NCI-H748 (cell line): ENCODE measurements at regions not wholly inside any gene's neighbourhood (a gene's known extent, or its start where the extent isn't known, plus 50 kb on each side); places are given as distances from the start of the nearest gene placed in this dataset.
A peak's percentile ranks its signal among the peaks of the same experiment; 100 is the strongest.
"Not testable (repeated sequence)": the region's sequence is repeated elsewhere in the genome, so short reads cannot be mapped to it uniquely, and the experiment has no call there.

Experiments used
- DNase-seq: peaks from one replicate; lab custom pipeline; 2025; ENCODE audit not compliant: unreplicated experiment; lab: John Stamatoyannopoulos, UW

GRCh38 chr16:64365448-64365931 lies 756.4 kb downstream of the CDH11 start:
- no peak for DNase-seq

- DNase-seq: no peak
Observed at GRCh38 chr16:64364894-64365293, 757.0 kb downstream of the CDH11 start.

DNA sequence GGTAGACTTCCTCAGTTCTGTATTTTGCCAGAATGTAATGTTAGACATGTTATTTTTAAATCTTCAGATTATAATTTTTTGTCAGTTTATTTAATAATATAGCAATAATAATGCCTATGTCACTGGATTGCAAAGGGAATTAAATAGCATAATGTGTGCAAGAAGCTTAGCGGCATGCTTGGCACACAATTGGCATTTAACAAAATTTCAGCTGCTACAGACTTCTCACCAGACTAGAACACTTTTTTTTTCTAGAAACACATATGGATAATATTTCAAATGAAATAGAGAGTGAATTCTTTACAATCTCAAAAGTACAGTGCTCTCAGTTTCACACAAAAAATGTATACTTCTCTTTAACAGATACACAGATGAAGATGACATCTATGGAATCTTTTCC lies 757.4 kb downstream of the CDH11 start:
- DNase-seq: no peak

DNA sequence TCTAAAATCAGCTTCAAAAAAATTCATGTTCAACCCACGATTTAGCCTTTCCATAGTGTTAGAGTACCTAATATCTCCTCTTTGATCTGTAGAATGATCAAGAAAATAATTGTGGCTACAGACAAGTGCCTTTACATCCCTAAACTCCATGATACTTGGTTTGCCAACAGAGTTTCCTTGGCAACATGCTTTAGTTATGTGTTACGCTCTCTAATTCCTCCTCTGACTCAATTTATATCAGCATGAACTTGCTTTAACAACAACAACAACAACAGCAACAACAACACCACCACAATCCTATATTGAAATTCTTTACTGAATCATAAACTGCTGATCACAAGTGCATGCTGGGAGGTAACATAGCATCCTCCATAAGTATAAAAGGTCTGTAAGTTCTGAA lies 757.8 kb downstream of the CDH11 start:
- no peak for DNase-seq

DNA sequence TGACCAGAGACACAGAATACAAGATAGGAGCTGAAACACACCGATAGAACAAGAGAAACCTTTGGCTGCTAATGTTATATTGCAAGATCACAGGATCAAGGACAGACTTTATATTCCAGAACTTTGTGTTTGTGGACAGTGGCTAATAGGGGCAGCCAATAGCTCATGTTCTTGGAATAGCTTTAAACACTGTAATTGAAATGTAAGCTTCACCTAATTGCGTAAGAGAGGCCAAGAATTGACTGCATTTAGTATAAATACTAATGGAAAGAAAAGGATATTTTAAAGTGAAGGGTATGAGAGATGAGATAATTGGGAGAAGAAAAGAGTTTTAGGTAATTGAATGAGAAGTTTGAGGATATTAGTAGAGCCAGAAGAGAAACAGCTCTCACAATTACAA lies 758.8 kb downstream of the CDH11 start:
- no peak for DNase-seq

GRCh38 chr16:64362193-64362592 lies 759.7 kb downstream of the CDH11 start:
- DNase-seq: no peak

- DNase-seq: no peak
Observed at GRCh38 chr16:64361753-64362152, 760.1 kb downstream of the CDH11 start.

DNA sequence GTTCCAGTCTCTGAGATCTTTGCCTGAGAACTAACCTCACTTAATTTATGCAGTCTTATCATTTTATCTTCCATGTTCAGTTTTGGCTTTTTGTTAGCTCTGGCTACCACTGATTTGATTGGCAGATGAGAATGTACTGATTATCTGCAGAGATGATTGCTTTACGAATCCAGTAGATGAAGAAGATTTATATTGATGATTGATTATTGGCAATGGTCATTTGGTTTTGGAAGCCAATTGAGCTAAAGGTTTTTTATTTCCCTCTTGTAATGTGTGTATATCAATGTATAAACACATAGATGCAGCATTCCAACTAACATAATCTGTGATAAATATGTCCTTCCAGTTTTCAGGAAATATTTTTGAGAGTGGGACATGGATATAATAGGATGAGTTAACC lies 763.6 kb downstream of the CDH11 start:
- DNase-seq: no peak

DNA sequence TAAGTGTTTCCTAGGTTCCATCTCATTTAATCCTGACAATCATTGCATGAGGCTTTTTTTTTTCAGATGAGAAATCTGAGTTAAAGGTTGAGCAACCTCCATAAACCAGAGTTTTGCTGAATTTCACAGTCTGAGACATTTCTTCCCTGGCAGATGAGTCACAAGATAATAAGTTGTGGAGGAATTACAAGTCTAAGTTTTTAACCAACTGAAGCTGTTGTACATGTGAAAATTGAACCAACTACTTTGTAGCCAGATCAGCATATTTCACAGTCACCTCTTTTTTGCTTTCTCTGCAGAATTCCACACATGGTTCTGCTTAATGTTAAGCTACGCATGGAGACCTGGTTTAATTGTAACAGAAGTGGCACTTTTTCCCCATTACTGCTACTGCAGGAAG lies 765.6 kb downstream of the CDH11 start:
- no peak for DNase-seq

DNA sequence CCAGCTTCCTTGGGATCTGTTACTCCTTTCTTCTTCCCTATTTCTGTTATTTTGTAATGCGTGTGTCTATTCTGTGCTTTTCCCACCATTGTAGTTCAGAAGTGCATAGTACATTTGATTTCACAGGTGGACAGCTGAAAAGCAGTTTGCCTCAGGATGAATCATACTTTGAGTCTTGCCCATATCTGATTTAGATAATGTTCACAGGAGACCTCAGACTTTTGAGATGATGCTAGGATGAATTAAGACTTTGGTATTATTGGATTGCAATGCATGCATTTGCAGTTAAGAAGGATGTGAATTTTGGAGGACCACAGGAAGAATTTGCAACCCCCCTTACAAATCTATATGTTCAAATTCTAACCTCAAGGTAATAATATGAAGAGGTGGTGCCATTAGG lies 769.6 kb downstream of the CDH11 start:
- no peak for DNase-seq

- DNase-seq: no peak
Observed at GRCh38 chr16:64351121-64351520, 770.7 kb downstream of the CDH11 start.

- no peak for DNase-seq
Observed at GRCh38 chr16:64346080-64346479, 775.8 kb downstream of the CDH11 start.

DNA sequence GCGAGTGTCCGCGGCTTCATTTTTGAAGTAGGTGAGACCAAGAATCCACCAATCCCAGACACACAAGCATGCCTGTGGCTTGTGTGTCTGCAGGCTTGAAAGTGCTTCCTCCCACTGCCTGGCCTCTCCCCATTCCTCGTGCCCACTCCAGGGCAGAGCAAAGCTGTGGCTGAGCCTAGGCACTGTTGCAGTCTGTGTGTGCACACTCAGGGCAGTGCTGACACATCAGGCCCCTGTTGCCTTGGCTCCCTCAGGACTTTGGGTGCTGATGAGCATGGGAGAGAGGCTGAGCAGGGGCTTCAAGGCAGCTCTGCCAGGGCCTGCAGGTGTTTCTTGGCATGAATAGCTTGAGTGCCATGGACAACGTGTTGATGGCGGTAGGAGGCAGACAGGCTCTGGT lies 776.7 kb downstream of the CDH11 start:
- no peak for DNase-seq

- not testable (repeated sequence) for DNase-seq
Observed at GRCh38 chr16:64343820-64344443, 777.9 kb downstream of the CDH11 start.

DNA sequence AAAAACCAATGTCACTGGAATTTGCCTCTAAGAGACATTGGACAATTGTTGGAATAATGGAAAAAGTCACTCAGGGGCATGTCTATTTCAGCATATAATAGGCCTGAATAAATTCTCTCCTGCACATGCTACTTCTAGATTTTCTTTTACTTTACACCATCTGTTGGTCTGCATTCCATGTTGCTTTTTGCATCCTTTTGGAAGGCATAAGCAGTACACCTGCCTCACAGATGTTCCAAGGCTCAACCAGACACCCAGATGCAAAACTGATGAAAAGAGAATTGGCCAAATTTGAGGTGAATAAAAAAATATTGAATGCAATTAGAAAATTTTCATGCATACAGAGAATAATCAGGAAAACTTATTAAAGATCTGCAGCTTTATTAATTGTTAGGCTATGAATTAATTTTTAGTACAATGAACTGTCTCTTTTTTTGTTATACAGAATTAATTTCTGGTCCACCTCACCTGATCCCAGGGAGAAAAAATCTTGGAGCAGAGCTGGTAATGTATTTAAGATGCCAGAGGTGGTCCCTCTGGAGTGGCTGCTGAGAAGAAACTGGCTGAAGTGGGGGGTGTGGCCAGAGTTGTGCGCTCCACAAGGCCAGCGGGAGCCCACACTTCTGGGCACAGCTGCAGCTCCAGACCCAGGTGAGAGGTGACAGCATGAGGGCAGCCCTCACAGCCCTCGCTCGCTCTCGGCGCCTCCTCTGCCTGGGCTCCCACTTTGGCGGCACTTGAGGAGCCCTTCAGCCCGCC lies 778.6 kb downstream of the CDH11 start:
- no peak for DNase-seq

- not testable (repeated sequence) for DNase-seq
Observed at GRCh38 chr16:64341336-64341735, 780.5 kb downstream of the CDH11 start.

DNA sequence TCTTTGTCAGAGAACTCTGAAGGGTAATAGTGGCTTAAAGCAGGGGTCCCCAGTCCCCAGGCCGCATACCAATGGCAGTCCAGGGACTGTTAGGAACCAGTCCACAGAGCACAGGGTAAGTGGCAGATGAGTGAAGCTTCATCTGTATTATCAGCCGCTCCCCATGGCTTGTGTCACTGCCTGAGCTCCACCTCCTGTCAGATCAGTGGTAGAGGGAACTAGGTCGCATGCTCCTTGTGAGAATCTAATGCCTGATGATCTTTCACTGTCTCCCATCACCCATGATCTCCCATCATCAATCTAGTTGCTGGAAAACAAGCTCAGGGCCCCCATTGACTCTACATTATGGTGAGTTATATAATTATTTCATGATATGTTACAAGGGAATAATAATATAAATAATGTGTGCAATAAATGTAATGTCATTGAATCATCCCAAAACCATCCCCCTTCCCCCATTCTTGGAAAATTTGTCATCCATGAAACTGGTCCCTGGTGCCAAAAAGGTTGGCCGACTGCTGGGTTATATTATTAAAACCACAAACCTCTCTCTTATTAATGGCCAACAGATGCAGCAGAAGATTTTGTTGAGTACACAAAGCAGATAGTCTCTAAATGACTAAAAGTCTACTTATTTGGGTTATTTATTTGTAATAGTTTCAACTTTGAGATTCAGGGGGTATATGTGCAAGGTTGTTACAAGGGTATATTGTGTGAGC lies 782.7 kb downstream of the CDH11 start:
- no peak for DNase-seq

- DNase-seq: no peak
Observed at GRCh38 chr16:64321881-64322280, 800.0 kb downstream of the CDH11 start.

GRCh38 chr16:64321066-64321465 lies 800.8 kb downstream of the CDH11 start:
- DNase-seq: no peak

- DNase-seq: no peak
Observed at GRCh38 chr16:64317601-64318000, 804.3 kb downstream of the CDH11 start.

- no peak for DNase-seq
Observed at GRCh38 chr16:64313726-64314125, 808.1 kb downstream of the CDH11 start.

DNA sequence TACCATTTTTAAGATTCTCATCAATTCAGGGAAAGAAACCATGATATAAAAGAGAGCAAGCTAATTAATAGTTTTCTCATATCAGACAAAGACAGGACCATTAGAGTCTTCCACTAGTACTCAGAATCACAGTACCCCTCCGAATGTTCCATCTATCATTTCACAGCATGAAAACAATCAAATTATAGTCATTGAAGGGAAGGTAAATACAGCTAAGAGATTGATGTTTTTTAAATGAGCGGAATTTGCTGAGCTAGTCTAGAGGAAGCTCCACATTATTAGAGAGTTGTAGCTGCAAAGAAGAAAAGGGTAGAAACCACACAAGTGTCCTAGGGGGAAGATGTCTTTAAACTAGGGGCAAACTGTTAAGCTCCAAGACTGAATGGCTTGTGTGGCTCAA lies 808.9 kb downstream of the CDH11 start:
- DNase-seq: peak; percentile 89
